Thyroid gland (tissue), 4 donors: ENCODE measurements at regions not wholly inside any gene's neighbourhood (a gene's known extent, or its start where the extent isn't known, plus 50 kb on each side); places are given as distances from the start of the nearest gene placed in this dataset.

Experiments used
- DNase-seq, 2 donors: peaks; one replicate each; pipeline ENCODE4 v3.0.0-alpha.2; 2019
- H3K27ac ChIP-seq, 3 donors: fragments of 200-600 bp; sonication (generic); 1 replicate in 2 of 3; 2 replicates in 1 of 3; pipeline ENCODE4 v1.5.1; 2016 to 2019; ENCODE audit warnings: mild to moderate bottlenecking in 1 of 3, moderate library complexity in 1 of 3
- H3K27me3 ChIP-seq: fragments of 200-600 bp; sonication (generic); one replicate; pipeline ENCODE4 v1.5.1; 2019
- H3K36me3 ChIP-seq, 2 donors: fragments of 200-600 bp; sonication (generic); one replicate each; pipeline ENCODE4 v1.5.1; 2016 to 2019
- H3K4me1 ChIP-seq, 2 donors: fragments of 200-600 bp; sonication (generic); one replicate each; pipeline ENCODE4 v1.5.1; 2017 to 2019
- H3K4me3 ChIP-seq, 3 donors: fragments of 200-600 bp; sonication (generic); replicated peaks in 1 of 3; 1 replicate in 2 of 3; 2 replicates in 1 of 3; pipeline ENCODE4 v1.5.1; 2016; ENCODE audit warnings: mild to moderate bottlenecking in 1 of 3
- H3K9me3 ChIP-seq: fragments of 200-600 bp; sonication (generic); one replicate; pipeline ENCODE4 v1.5.1; 2017
- POLR2A ChIP-seq, 2 donors: fragments of 450-650 bp; IDR thresholded peaks; one replicate each; pipeline ENCODE4 v1.6.1; 2017; ENCODE audit warnings: antibody characterized with exemption in 2 of 2, mild to moderate bottlenecking in 2 of 2, moderate library complexity in 1 of 2
- WGBS, 2 donors: methylation state at CpG; one replicate each; pipeline ENCODE4 v1.1.5; 2017; 5-methylcytosine and 5-hydroxymethylcytosine counted together
- intact Hi-C: fragments of 100-400 bp; cut with DNase I; formaldehyde crosslinking; loops from one replicate; pipeline ENCODE4 v1.15.1; 2023
- TF ChIP-seq, protein P1 (sequence below), 6 experiments: fragments of 200-600 bp in 3 of 6; fragments of 450-650 bp in 3 of 6; sonication (generic) in 3 of 6; IDR thresholded peaks; one replicate each; pipeline ENCODE4 v1.5.1; 2016 to 2019; ENCODE audit warnings: antibody characterized with exemption in 6 of 6, mild to moderate bottlenecking in 2 of 6, inconsistent platforms in 1 of 6, moderate library complexity in 1 of 6

DNA sequence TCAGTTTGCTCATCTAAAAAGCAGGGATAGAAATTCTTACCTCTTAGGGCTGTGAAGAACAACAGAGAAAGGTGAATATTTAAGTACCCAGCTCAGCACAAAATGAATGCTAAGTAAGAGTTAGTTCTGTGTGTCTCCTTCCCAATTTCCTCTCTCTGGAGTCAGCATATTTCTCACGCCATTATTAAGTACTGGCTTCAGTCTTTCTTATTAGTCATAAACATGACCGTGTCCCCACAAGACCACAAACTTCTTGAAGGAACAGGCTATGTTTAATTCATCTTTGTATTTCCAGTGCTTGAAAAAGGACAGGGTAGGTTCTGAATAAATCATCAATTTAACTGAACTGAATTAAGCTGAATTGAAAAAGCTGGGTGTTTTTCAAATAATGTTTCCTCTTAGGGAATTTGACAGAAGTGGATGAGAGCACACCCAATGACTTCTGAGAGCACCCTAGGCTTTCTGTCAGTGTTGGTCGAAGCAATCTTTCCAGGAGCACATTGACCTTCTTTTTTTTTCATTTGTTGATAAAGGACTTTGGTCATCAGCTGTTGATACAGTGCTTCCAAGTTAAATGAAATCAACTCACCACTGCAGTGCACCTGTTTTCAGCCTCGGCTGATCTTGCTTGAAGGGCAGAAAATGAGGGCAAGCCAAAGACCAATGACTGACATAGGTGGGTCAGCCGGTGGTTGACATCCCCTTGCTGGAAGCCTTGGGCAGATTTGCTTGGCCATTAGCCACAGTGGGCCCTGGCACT lies 324.6 kb downstream of the MFSD1 start:
- no peak overlapping the region for H3K4me3 ChIP-seq
- no peaks in the 10 kb centered on the region for H3K9me3 ChIP-seq
- no peaks in the 10 kb centered on the region for H3K27me3 ChIP-seq
- no peak for DNase-seq
- intact Hi-C loops: no loop called here
- H3K27ac ChIP-seq: no peak overlapping the region
- no peak for TF ChIP-seq POLR2A (IDR thresholded peaks at IDR 0.05)
- TF ChIP-seq, protein P1, sequence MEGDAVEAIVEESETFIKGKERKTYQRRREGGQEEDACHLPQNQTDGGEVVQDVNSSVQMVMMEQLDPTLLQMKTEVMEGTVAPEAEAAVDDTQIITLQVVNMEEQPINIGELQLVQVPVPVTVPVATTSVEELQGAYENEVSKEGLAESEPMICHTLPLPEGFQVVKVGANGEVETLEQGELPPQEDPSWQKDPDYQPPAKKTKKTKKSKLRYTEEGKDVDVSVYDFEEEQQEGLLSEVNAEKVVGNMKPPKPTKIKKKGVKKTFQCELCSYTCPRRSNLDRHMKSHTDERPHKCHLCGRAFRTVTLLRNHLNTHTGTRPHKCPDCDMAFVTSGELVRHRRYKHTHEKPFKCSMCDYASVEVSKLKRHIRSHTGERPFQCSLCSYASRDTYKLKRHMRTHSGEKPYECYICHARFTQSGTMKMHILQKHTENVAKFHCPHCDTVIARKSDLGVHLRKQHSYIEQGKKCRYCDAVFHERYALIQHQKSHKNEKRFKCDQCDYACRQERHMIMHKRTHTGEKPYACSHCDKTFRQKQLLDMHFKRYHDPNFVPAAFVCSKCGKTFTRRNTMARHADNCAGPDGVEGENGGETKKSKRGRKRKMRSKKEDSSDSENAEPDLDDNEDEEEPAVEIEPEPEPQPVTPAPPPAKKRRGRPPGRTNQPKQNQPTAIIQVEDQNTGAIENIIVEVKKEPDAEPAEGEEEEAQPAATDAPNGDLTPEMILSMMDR (IDR thresholded peaks at IDR 0.05): no peak
- 66 to 76% methylated on average over 5 of the region's 5 CpGs for WGBS, 2 donors
- no peaks in the 10 kb centered on the region for H3K36me3 ChIP-seq
- H3K4me1 ChIP-seq: no peaks in the 10 kb centered on the region

DNA sequence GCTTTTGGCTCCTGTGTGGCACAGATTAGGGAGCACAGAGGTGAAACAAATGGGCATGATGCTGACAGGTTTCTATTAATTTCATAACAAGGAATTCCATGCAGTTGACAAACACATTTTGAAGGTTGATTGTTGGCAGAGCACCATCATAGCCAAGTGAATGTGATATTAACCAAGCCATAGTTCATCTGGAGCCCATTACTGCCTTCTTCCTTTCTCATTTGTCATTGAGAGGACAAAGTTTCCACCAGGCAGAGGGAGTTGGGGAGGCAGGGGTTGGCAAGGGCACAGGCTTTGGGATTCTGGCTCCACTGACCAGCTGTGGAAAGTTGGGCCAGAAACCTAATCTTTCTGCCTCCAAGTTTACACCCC lies 325.2 kb downstream of the MFSD1 start:
- no peaks in the 10 kb centered on the region for H3K27me3 ChIP-seq
- no peak for DNase-seq
- H3K4me3 ChIP-seq: no peak overlapping the region
- TF ChIP-seq POLR2A (IDR thresholded peaks at IDR 0.05): no peak
- TF ChIP-seq, protein P1 (IDR thresholded peaks at IDR 0.05): no peak
- intact Hi-C loops: no loop called here
- no peak overlapping the region for H3K27ac ChIP-seq
- H3K9me3 ChIP-seq: no peaks in the 10 kb centered on the region
- no peaks in the 10 kb centered on the region for H3K4me1 ChIP-seq
- no peaks in the 10 kb centered on the region for H3K36me3 ChIP-seq

DNA sequence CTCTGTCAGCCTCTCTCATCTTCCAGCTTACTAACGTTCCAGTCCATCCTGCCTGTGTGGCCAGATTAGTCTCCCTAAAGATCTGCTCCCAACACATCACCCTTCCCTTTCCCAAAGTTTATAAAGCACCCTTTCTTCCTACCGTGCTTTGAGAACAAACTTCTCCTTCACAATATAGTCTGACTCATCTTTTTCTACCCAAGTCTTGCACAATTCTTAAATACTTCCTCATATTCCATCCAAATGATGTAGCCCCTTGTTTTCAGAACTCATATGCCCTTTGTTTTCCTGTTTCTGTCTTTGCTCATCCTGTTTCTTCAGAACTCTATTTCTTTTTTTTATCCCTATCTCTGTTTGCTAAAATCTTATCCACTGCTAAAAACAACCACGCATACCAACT lies 326.8 kb downstream of the MFSD1 start:
- Histone ChIP-seq H3K27me3 (no peaks in the 10 kb centered on the region), H3K4me3 (no peak overlapping the region), H3K9me3 (no peaks in the 10 kb centered on the region), H3K27ac (no peak overlapping the region), H3K4me1 (no peaks in the 10 kb centered on the region), H3K36me3 (no peaks in the 10 kb centered on the region)
- intact Hi-C loops: no loop called here
- no peak for DNase-seq
- TF ChIP-seq, protein P1 (IDR thresholded peaks at IDR 0.05): no peak
- no peak for TF ChIP-seq POLR2A (IDR thresholded peaks at IDR 0.05)
- 57 to 59% methylated on average over 3 of the region's 3 CpGs for WGBS, 2 donors

DNA sequence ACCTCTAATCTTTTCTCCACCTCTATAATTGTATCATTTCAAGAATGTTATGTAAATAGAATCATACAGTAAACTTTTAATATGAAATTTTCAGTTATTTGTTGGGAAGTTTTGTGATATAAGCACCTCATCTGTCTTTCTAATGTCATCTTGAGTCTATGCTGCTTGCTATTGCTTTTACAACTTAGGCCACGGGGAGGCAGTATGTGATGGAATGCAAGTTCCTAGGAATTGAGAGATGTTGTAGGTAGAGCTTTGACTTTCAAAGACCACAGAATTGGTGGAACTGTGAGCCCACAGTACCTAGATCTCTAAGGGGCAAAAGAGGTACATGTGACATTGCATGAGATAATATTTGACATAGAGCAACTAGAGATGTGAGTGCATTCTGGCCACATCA lies 328.3 kb downstream of the MFSD1 start:
- TF ChIP-seq POLR2A (IDR thresholded peaks at IDR 0.05): no peak
- TF ChIP-seq, protein P1 (IDR thresholded peaks at IDR 0.05): no peak
- Histone ChIP-seq H3K4me3 (no peak overlapping the region), H3K27me3 (no peaks in the 10 kb centered on the region), H3K36me3 (no peaks in the 10 kb centered on the region), H3K4me1 (no peaks in the 10 kb centered on the region), H3K27ac (no peak overlapping the region), H3K9me3 (no peaks in the 10 kb centered on the region)
- intact Hi-C loops: no loop called here
- DNase-seq: no peak
- WGBS, 2 donors: 9 to 30% methylated on average over 1 of the region's 1 CpG

DNA sequence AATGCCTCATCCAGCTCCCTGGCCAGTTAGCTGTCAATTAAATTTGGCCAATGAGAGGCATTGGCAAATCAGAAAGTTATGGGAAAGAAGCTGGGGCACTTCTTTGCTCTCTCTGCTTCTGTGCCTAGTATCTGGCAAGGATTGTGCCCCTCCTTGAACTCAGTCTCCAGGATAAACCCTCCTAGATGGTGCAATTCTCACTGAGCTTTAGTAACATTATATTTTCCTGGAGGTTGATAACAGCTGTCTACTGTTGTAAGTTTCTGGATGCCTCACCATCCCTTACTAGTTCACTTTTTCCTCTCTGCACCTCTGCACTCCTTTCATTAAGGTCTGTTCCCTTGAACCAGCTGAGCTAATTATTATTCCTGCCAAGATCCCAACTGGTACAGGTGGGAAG lies 329.5 kb downstream of the MFSD1 start:
- Histone ChIP-seq H3K27ac (no peak overlapping the region), H3K4me3 (no peak overlapping the region), H3K4me1 (no peaks in the 10 kb centered on the region), H3K27me3 (no peaks in the 10 kb centered on the region), H3K36me3 (no peaks in the 10 kb centered on the region), H3K9me3 (no peaks in the 10 kb centered on the region)
- intact Hi-C loops: no loop called here
- DNase-seq: no peak
- TF ChIP-seq, protein P1 (IDR thresholded peaks at IDR 0.05): no peak
- TF ChIP-seq POLR2A (IDR thresholded peaks at IDR 0.05): no peak
